Glutamatergic neuron (in vitro differentiated cells): ENCODE measurements at regions not wholly inside any gene's neighbourhood (a gene's known extent, or its start where the extent isn't known, plus 50 kb on each side); places are given as distances from the start of the nearest gene placed in this dataset.
A peak's percentile ranks its signal among the peaks of the same experiment; 100 is the strongest.

Experiments
- DNase-seq: peaks from one replicate; pipeline ENCODE4 v3.0.0; 2022
- H3K27ac Mint-ChIP-seq: one replicate; pipeline ENCODE4 v1.8.0; 2020; ENCODE audit warnings: mild to moderate bottlenecking, mixed read lengths, inconsistent platforms; ENCODE audit not compliant: unreplicated experiment
- H3K27me3 Mint-ChIP-seq: one replicate; pipeline ENCODE4 v1.8.0; 2020; ENCODE audit warnings: mild to moderate bottlenecking, moderate library complexity, mixed read lengths, inconsistent platforms; ENCODE audit not compliant: unreplicated experiment
- H3K36me3 Mint-ChIP-seq: one replicate; pipeline ENCODE4 v1.8.0; 2020; ENCODE audit warnings: mild to moderate bottlenecking, mixed read lengths, inconsistent platforms; ENCODE audit not compliant: unreplicated experiment
- H3K4me1 Mint-ChIP-seq: one replicate; pipeline ENCODE4 v1.8.0; 2020; ENCODE audit warnings: mild to moderate bottlenecking, low read depth, mixed read lengths, inconsistent platforms; ENCODE audit not compliant: unreplicated experiment
- H3K4me3 Mint-ChIP-seq: one replicate; pipeline ENCODE4 v1.8.0; 2020; ENCODE audit warnings: mild to moderate bottlenecking, mixed read lengths, inconsistent platforms; ENCODE audit not compliant: unreplicated experiment
- H3K9me3 Mint-ChIP-seq: one replicate; pipeline ENCODE4 v1.8.0; 2020; ENCODE audit warnings: mild to moderate bottlenecking, moderate library complexity, mixed read lengths, inconsistent platforms; ENCODE audit not compliant: unreplicated experiment
- CTCF ChIP-seq: fragments of 200-600 bp; sonication (generic); IDR thresholded peaks from one replicate; pipeline ENCODE4 v1.5.0; 2021; ENCODE audit not compliant: partially characterized antibody, unreplicated experiment

DNA sequence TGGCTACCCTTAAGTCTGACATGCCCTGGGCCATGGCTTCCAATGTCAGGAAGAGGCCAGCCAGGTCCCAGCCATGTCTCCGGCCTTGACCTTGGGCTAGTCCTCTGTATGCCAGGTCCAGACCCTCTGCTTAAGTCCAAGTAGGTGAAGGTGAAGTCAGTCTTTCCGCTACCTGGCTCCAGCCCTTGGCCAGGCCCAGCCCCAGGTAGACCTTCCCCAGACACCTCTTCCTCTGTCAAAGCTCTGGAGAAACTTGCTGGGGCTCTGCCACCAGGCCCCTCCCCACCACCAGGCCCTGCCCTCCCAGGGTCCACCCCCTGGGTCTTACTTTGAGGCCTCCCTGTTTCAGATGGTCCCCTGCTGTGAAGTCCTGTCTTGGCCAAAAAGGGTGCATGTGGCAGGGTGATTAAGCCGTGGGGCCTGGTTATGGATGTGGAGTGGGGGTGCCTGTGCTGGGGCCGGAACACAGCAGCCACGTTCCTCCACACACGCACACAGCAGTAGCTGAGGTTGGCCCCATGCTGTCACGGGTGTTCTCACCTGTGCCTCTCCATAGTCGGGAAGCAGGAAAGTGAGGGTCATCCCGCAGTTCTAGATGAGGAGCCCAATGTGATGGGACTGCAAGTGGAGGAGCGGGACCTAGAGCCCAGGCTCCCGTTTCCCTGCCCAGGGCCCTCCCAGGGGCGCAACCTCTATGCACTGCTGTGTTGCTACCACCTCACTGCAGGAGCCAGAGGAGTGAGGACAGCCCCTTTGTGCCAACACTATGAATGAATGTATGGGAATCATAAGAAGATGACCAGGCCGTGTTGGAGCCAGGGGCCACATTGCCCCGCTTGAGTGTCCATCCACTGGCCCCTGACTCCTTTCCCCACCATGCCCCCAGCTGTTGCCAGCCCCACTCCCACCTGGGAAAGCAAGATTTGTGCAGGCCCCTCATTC, 72.2 kb downstream of the LINC01488 start:
- H3K4me3 Mint-ChIP-seq = no peak overlapping the region
- H3K9me3 Mint-ChIP-seq = peaks cover 7% of the 10 kb centered on the region
- H3K27me3 Mint-ChIP-seq = peaks cover 2% of the 10 kb centered on the region
- DNase-seq = peak; percentile 4
- H3K27ac Mint-ChIP-seq = no peak overlapping the region
- peaks cover 18% of the 10 kb centered on the region for H3K36me3 Mint-ChIP-seq
- H3K4me1 Mint-ChIP-seq = no peaks in the 10 kb centered on the region
- no peak for TF ChIP-seq CTCF

GRCh38 chr11:69554849-69555248, 73.4 kb downstream of the LINC01488 start:
- Mint-ChIP-seq H3K36me3 (peaks cover 7% of the 10 kb centered on the region), H3K4me1 (no peaks in the 10 kb centered on the region), H3K27me3 (peaks cover 2% of the 10 kb centered on the region), H3K27ac (no peak overlapping the region), H3K4me3 (no peak overlapping the region), H3K9me3 (peaks cover 5% of the 10 kb centered on the region)
- DNase-seq = peak; percentile 7
- TF ChIP-seq CTCF = no peak

DNA sequence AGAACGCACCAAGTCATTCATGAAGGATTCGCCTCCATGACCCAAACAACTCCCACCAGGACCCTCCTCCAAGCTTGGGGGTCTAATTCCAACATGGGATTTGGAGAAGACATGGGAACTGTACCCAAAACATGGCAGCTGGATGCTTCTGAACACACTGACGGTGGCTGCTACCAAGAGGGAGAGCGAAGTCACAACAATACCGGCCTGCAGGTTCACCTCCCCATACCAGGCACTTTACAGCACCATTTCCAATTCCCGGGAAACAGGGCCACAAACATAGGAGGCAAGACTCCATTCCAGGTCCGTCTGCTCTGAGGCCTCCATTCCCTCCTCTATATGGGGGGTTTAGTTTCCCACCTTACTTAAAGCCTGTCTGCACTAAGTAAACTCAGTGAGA, 75.8 kb downstream of the LINC01488 start:
- Mint-ChIP-seq H3K27me3 (peaks cover 2% of the 10 kb centered on the region), H3K4me1 (no peaks in the 10 kb centered on the region), H3K27ac (no peak overlapping the region), H3K4me3 (no peak overlapping the region), H3K36me3 (peaks cover 13% of the 10 kb centered on the region), H3K9me3 (peaks cover 3% of the 10 kb centered on the region)
- TF ChIP-seq CTCF = no peak
- no peak for DNase-seq

GRCh38 chr11:69558519-69558941, 77.1 kb downstream of the LINC01488 start:
- H3K4me1 Mint-ChIP-seq = no peaks in the 10 kb centered on the region
- no peak overlapping the region for H3K4me3 Mint-ChIP-seq

More at GRCh38 chr11:69558519-69558941, 77.1 kb downstream of the LINC01488 start:
- H3K27me3 Mint-ChIP-seq = peaks cover 3% of the 10 kb centered on the region
- peaks cover 17% of the 10 kb centered on the region for H3K36me3 Mint-ChIP-seq
- peaks cover 3% of the 10 kb centered on the region for H3K9me3 Mint-ChIP-seq
- DNase-seq = no peak
- no peak overlapping the region for H3K27ac Mint-ChIP-seq
- TF ChIP-seq CTCF = no peak
